ENCODE measurements at regions not wholly inside any gene's neighbourhood (a gene's known extent, or its start where the extent isn't known, plus 50 kb on each side); places are given as distances from the start of the nearest gene placed in this dataset.
A peak's percentile ranks its signal among the peaks of the same experiment; 100 is the strongest.

DNA sequence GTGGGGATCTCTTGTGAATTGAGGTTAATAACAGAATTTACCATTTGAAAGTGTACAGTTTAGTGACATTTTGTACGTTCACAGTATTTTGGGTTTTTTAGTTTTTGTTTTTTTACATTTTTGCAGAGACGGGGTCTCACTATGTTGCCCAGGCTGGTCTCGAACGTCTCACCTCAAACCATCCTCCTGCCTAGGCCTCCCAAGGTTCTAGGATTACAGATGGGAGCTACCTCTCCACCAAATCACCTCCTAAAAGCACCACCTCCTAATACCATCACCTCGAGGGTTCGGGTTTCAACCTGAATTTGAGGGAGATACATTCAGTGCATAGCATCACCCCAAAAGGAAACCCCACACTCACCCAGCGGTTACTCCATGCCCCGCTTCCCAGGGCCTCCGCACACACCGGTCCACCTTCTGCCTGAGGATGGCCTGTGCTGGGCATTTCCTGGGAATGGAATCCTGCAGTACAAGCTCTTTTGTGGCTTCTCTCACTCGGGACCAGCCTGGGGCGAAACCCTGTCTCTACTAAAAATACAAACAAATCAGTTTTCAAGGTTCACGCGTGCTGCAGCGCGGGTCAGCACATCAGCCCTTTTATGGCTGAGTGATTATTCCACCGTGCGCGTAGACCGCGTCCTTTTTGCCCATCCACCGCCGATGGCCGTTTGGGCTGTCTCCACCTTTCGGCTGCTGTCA is 182.7 kb upstream of the CIBAR2 start:
- in situ Hi-C loops (cut with HindIII; ENCODE audit: extremely low pct_ligation_motif_present, low pct_unique_long_range_greater_than_20kb) (no loop called here), intact Hi-C loops (cut with micrococcal nuclease; ENCODE audit: unreplicated experiment) (no loop called here)
- DNase-seq (ENCODE audit: low spot score): no peak
- ChIA-PET CTCF (ENCODE audit: low intra/inter-chr PET ratio, low total read pairs) (no interaction called here), POLR2A (no interaction called here)
- no peak overlapping the region for H3K27ac ChIP-seq (ENCODE audit: extremely low read length, insufficient read depth, low read length)
- no peaks in the 10 kb centered on the region for H3K9me3 ChIP-seq (ENCODE audit: low read length)
- no peak for TF ChIP-seq GABPA (IDR thresholded peaks at IDR 0.05; ENCODE audit: low read depth, low read length)
- no peak for TF ChIP-seq GABPA (CRISPR knock-in tag; IDR thresholded peaks at IDR 0.05; ENCODE audit: low read depth)
- TF ChIP-seq ZBTB21 (CRISPR knock-in tag; IDR thresholded peaks at IDR 0.05): no peak
- TF ChIP-seq SRSF1 (optimal IDR thresholded peaks at IDR 0.05; ENCODE audit: low read depth, low read length): no peak
- 0 out of 2 replicates have a peak, but pooled peaks have one; percentile 46 for TF ChIP-seq ZBTB38 (CRISPR knock-in tag; IDR thresholded peaks at IDR 0.05)
- no peak for TF ChIP-seq ZNF34 (CRISPR knock-in tag; IDR thresholded peaks at IDR 0.05; ENCODE audit: borderline replicate concordance)
- peak; percentile 60; the same call in 1 of the 2 replicates for TF ChIP-seq ZNF121 (CRISPR knock-in tag; IDR thresholded peaks at IDR 0.05)
- TF ChIP-seq, protein P1, sequence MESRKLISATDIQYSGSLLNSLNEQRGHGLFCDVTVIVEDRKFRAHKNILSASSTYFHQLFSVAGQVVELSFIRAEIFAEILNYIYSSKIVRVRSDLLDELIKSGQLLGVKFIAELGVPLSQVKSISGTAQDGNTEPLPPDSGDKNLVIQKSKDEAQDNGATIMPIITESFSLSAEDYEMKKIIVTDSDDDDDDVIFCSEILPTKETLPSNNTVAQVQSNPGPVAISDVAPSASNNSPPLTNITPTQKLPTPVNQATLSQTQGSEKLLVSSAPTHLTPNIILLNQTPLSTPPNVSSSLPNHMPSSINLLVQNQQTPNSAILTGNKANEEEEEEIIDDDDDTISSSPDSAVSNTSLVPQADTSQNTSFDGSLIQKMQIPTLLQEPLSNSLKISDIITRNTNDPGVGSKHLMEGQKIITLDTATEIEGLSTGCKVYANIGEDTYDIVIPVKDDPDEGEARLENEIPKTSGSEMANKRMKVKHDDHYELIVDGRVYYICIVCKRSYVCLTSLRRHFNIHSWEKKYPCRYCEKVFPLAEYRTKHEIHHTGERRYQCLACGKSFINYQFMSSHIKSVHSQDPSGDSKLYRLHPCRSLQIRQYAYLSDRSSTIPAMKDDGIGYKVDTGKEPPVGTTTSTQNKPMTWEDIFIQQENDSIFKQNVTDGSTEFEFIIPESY (CRISPR knock-in tag; IDR thresholded peaks at IDR 0.05): 0 out of 2 replicates have a peak, but pooled peaks have one; percentile 26
- TF ChIP-seq, protein P2, sequence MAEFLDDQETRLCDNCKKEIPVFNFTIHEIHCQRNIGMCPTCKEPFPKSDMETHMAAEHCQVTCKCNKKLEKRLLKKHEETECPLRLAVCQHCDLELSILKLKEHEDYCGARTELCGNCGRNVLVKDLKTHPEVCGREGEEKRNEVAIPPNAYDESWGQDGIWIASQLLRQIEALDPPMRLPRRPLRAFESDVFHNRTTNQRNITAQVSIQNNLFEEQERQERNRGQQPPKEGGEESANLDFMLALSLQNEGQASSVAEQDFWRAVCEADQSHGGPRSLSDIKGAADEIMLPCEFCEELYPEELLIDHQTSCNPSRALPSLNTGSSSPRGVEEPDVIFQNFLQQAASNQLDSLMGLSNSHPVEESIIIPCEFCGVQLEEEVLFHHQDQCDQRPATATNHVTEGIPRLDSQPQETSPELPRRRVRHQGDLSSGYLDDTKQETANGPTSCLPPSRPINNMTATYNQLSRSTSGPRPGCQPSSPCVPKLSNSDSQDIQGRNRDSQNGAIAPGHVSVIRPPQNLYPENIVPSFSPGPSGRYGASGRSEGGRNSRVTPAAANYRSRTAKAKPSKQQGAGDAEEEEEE (CRISPR knock-in tag; IDR thresholded peaks at IDR 0.05; ENCODE audit: borderline replicate concordance): no peak
- TF ChIP-seq RFX3 (CRISPR knock-in tag; IDR thresholded peaks at IDR 0.05): no peak
- no peak for TF ChIP-seq STAT5B (CRISPR knock-in tag; IDR thresholded peaks at IDR 0.05)
- no peaks in the 10 kb centered on the region for H3K79me2 ChIP-seq (ENCODE audit: insufficient read depth, low read length)
- no peaks in the 10 kb centered on the region for H3K36me3 ChIP-seq (replicated peaks in 1 of 2; ENCODE audit: control insufficient read depth in 1 of 2, insufficient read depth in 2 of 2, low read length in 2 of 2)
- BruUV-seq (replicated peaks): no TSS peak
- no peak overlapping the region for H2AFZ ChIP-seq (ENCODE audit: low read length)
- H4K20me1 ChIP-seq (ENCODE audit: insufficient read depth, low read length): no peaks in the 10 kb centered on the region; the same call in 1 of the 2 replicates
- H3K9ac ChIP-seq (ENCODE audit: insufficient read depth, low read depth, low read length): no peak overlapping the region
- no peak overlapping the region for H3K4me3 ChIP-seq (replicated peaks in 1 of 3; ENCODE audit: insufficient read depth in 1 of 3, low read depth in 2 of 3, low read length in 3 of 3)
- WGBS (ENCODE audit: low lambda C conversion rate): 90% methylated on average over 25 of the region's 25 CpGs
- peaks cover 68% of the 10 kb centered on the region for H3K4me1 ChIP-seq (ENCODE audit: insufficient read depth, low read length)
- FAIRE-seq: no peak
- no peak overlapping the region for H3K4me2 ChIP-seq (ENCODE audit: low read depth, low read length)
- H3K27me3 ChIP-seq (ENCODE audit: control insufficient read depth in 1 of 2, insufficient read depth in 2 of 2, low read length in 2 of 2): no peaks in the 10 kb centered on the region; a peak in 1 of 5 replicates
- ATAC-seq: no peak
